ENCODE measurements at regions not wholly inside any gene's neighbourhood (a gene's known extent, or its start where the extent isn't known, plus 50 kb on each side); places are given as distances from the start of the nearest gene placed in this dataset.

GRCh38 chr7:25360451-25360850 lies 132.2 kb upstream of the NPVF start:
- DNase-seq (ENCODE audit: low read depth in 2 of 2): no peak

- DNase-seq (ENCODE audit: low read depth in 2 of 2): no peak
These were observed 133.1 kb upstream of the NPVF start for GRCh38 chr7:25361387-25361786.

GRCh38 chr7:25361863-25362262 lies 133.6 kb upstream of the NPVF start:
- DNase-seq (ENCODE audit: low read depth in 2 of 2): no peak

- DNase-seq (ENCODE audit: low read depth in 2 of 2): no peak
These were observed 140.4 kb upstream of the NPVF start for GRCh38 chr7:25368599-25369201.

- no peak for DNase-seq (ENCODE audit: low read depth in 2 of 2)
These were observed 141.5 kb upstream of the NPVF start for GRCh38 chr7:25369786-25370185.

- no peak for DNase-seq (ENCODE audit: low read depth in 2 of 2)
These were observed 143.7 kb upstream of the NPVF start for GRCh38 chr7:25371972-25372371.

GRCh38 chr7:25375805-25376600 lies 147.7 kb upstream of the NPVF start:
- no peak for DNase-seq (ENCODE audit: low read depth in 2 of 2)

- no peak for DNase-seq (ENCODE audit: low read depth in 2 of 2)
These were observed 151.3 kb upstream of the NPVF start for GRCh38 chr7:25379351-25380300.

- no peak for DNase-seq (ENCODE audit: low read depth in 2 of 2)
These were observed 153.7 kb upstream of the NPVF start for GRCh38 chr7:25381818-25382589.

- DNase-seq (ENCODE audit: low read depth in 2 of 2): no peak
These were observed 154.6 kb upstream of the NPVF start for GRCh38 chr7:25382869-25383268.

GRCh38 chr7:25383402-25383801 lies 155.1 kb upstream of the NPVF start:
- DNase-seq (ENCODE audit: low read depth in 2 of 2): no peak

GRCh38 chr7:25384788-25385505 lies 156.7 kb upstream of the NPVF start:
- DNase-seq (ENCODE audit: low read depth in 2 of 2): no peak

GRCh38 chr7:25385506-25386136 lies 157.3 kb upstream of the NPVF start:
- DNase-seq (ENCODE audit: low read depth in 2 of 2): no peak

- no peak for DNase-seq (ENCODE audit: low read depth in 2 of 2)
These were observed 158.0 kb upstream of the NPVF start for GRCh38 chr7:25386311-25386744.

GRCh38 chr7:25388681-25389080 lies 160.4 kb upstream of the NPVF start:
- no peak for DNase-seq (ENCODE audit: low read depth in 2 of 2)

GRCh38 chr7:25389489-25390106 lies 161.3 kb upstream of the NPVF start:
- no peak for DNase-seq (ENCODE audit: low read depth in 2 of 2)

- no peak for DNase-seq (ENCODE audit: low read depth in 2 of 2)
These were observed 163.1 kb upstream of the NPVF start for GRCh38 chr7:25391295-25391861.

- no peak for DNase-seq (ENCODE audit: low read depth in 2 of 2)
These were observed 163.8 kb upstream of the NPVF start for GRCh38 chr7:25391961-25392587.

Measured in activated CD8-positive, alpha-beta memory T cell treated with anti-CD3 and anti-CD28 coated beads for 4 hours (primary cell).